ENCODE measurements at regions not wholly inside any gene's neighbourhood (a gene's known extent, or its start where the extent isn't known, plus 50 kb on each side); places are given as distances from the start of the nearest gene placed in this dataset.

DNA sequence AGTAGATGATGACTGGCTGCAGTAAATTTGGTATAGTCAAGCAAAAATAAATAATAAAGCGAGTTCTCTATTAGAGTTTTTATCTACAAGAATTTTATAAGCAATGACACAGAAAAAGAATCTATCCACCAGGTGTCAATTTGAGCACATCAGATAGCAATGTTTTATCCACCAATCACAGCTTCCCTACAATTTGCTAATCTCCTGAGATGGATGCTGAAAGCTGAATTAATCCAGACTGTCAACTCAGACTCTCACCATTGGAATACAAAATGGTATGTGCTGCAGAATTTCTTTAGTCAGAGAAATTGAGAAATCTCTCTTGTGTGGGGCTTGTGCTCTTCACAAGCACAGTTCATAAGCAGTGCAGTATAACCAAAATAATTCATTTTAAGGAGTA, 888.9 kb upstream of the GHITM start:
- DNase-seq (ENCODE audit: low read depth in 2 of 3, low spot score in 1 of 3), result no peak

DNA sequence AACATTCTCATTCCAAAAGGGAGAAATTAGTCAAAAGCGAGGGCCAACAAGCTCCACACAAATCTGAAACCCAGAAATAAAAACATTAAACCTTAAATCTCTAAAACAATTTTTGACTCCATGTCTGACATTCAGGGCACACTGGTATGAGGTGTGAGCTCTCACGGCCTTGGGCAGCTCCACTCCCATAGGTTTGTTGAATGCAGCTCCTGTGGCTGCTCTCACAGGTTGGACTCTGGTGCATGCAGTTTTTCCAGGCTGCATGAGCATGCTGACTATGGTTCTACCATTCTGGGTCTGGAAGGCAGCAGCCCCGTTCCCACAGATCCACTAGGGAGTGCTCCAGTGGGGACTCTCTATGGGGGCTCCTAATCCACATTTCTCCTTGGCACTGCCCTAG, 887.1 kb upstream of the GHITM start:
- DNase-seq (ENCODE audit: low read depth in 2 of 3, low spot score in 1 of 3), result no peak

DNA sequence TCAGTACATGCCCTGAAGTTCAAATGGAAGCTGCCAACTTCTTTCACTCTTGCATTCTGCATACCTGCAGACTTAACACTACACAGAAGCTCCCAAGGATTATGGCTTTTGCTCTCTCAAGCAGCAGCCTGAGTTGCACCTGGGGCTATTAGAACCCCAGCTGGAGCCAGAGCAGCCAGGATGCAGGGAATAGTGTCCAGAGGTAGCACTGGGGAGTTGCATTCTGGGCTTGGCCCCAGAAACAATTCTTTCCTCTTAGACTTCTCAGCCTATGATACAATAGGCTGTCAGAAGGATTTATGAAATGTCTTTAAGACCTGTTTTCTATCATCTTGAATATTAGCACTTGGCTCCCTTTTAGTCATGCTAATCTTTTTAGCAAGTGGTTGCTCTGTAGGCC, 886.7 kb upstream of the GHITM start:
- DNase-seq (ENCODE audit: low read depth in 2 of 3, low spot score in 1 of 3), result no peak

DNA sequence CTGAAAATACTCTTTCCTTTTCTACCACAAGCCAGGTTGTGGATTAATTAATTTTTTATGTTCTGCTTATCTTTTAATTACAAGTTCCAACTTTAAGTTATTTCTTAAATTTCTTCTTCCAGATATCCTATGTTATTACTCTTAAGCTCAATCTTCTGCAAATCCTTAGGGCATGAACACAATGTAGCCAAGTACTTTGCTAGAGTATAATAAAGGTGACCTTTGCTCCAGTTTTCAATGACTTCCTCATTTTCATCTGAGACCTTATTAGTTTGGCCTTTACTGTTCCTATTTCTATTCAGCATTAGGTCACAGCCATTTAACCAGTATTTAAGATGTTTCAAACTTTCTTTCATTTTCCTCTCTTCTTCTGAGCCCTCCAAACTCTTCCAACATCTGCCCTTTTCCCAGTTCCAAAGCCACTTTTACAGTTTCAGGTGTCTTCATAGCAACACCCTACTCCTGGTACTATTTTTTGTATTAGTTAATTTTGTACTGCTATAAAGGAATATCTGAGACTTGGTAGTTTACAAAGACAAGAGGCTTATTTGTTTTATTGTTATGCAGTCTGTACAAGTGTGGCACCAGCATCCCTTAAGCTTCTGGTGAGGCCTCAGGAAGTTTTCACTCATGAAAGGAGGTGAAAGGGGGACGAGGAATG, 886.2 kb upstream of the GHITM start:
- DNase-seq (ENCODE audit: low read depth in 2 of 3, low spot score in 1 of 3), result no peak

DNA sequence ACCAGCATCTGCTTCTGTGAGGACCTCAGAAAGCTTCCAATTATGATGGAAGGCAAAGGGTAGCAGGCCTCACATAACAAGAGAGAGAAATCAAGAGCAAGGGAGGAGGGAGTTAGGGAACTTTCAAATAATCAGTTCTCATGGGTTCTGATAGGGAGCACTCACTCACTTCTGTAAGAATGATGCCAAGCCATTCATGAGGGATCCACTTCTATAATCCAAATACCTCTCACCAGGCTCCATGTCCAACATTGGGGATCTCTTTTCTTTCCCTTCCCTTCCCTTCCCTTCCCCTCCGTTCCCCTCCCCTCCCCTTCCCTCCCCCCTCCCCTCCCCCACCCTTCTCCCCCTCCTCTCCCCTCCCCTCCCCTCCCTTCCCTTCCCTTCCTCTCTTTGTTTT, 884.6 kb upstream of the GHITM start:
- DNase-seq (ENCODE audit: low read depth in 2 of 3, low spot score in 1 of 3), result no peak

DNA sequence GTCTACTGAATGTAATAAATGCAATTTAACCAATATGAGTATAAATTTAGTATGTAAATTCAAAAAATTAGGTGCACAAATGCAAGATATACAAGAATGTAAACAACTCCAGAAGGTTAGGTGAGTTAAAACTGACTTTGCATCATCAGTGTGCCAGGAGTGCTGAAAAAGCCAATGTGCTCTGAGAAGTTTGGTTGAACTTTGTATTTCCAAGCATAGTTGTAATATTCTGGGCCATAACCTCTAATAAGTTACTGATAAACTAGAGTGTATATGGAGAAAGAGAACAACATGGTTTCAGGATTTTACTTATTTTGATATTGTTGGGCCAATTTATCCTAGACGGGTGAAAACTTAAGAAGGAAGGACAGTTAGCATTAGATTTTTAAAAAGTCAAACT, 876.9 kb upstream of the GHITM start:
- DNase-seq (ENCODE audit: low read depth in 2 of 3, low spot score in 1 of 3), result no peak

DNA sequence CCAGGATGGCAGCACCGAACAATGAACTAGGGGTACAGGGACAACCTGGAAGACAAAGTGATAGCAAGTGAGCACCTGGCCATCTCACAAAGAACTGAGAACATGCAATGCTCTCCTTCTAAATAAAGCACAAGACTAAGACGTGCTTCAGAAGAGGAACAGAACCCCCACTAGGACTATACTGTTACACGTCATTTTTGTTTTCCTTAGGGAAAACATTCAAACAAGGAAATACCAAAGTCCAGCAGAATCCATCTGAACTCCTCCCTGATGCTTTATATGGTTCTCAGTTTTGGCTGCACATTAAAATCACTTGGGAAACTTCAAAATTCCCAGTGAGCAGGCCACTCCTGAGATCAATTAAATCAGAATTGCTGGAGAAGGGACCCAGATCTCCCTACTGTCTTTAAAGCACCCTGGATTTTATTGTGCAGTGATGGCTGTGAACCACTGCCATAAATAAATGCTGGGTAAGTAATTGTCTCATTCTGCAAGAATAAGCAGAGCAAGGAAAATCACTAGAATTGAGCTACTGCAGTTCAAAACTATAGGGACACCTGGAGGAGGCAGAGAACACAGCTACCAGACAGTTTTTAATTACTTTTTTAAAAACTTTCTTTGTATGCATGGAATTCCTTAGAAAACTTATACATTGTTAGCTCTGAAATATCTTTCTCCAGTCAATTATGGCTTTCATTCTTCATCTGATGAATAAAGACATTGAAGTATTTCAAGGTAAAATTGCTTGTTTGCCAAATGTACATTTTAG, 866.5 kb upstream of the GHITM start:
- DNase-seq (ENCODE audit: low read depth in 2 of 3, low spot score in 1 of 3), result no peak

DNA sequence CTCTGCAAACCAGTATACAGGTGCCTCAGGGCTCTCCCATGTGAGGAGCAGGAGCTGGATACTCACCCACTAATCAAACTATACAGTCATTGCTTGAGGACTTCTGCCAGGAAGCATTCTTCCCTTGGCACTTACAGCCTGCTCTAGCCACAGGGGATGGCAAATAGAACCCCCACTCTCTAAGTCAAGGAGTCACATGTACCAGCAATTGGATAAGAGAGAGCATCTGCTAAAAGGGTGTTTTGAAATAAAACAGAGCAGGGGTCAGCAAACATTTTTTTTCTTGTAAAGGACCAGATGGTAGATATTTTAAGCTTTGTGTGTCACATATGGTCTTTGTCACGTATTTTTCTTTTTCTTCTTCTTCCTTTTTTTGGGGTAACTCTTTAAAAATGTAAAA, 865.2 kb upstream of the GHITM start:
- no peak for DNase-seq (ENCODE audit: low read depth in 2 of 3, low spot score in 1 of 3)

DNA sequence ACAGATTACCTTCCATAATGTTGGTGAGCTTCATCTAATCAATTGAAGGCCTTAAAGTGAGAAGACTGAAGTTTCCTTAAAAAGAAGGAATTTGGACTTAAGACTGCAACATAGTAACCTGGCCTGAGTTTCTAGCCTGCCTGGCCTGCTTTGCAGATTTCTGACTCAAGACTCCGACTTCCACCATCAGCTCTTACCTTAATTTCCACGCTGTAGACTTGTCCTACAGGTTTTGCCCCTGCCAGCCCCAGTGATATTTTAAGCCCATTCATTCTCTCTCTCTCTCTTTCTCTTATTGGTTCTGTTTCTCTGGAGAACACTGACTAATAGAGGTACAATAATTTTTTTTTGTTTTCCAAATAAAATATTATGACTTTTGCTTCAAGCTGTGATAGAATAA, 862.3 kb upstream of the GHITM start:
- no peak for DNase-seq (ENCODE audit: low read depth in 2 of 3, low spot score in 1 of 3)

DNA sequence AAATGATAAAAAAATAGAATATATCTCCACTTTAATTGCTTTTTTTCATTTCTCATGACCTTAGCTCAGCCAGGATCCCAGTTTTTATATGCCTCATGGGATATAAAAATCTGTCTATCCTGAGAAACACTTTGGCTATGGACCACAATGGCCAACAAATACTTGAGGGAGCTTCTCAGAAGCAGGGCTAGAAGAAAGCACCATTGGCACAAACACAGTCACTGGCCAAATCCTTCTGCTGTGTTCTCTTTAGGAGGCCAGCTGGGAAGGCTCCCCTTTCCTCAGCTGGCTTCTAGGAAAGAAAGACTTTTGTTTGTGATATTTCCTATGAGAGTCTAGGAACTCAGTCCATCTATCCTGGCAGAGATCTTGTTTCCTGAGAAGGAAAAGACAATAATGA, 856.2 kb upstream of the GHITM start:
- no peak for DNase-seq (ENCODE audit: low read depth in 2 of 3, low spot score in 1 of 3)

DNA sequence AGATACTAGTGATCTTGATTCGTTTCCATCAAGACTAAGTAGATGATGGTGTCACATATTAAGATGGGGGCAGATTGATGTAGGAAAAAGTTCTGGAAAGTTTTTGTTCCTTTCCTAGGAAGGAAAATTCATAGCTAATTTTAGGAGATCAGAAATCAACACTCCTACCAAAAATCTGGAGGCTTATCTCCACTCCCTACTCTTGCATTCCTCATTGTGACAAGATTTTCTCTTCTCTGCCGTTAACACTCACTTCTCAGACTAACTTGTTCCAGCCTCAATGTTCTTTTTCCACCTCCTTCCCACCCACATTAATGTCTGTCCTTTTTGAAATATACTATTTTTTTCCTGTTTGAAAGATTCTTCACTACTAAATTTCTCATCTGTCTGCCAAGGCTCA, 851.9 kb upstream of the GHITM start:
- DNase-seq (ENCODE audit: low read depth in 2 of 3, low spot score in 1 of 3), result no peak

DNA sequence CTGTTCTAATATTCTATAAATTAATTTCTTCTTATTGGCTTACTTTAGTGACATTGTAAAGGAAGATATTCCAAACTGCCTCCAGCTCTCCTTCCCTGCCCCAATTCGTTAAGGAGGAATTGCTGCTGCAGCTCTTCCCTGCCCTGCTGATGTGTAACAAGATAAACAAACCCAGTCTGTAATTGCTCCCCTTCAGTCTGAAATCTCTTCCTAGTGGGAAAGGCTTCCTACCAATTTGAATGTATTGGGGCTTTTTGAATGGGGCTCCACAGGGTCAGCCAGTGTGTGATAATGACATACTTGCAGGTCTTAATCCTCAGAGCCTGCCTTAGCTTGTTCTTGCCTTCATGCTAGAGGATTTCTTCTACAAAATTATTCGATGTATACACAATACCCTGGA, 849.9 kb upstream of the GHITM start:
- no peak for DNase-seq (ENCODE audit: low read depth in 2 of 3, low spot score in 1 of 3)

DNA sequence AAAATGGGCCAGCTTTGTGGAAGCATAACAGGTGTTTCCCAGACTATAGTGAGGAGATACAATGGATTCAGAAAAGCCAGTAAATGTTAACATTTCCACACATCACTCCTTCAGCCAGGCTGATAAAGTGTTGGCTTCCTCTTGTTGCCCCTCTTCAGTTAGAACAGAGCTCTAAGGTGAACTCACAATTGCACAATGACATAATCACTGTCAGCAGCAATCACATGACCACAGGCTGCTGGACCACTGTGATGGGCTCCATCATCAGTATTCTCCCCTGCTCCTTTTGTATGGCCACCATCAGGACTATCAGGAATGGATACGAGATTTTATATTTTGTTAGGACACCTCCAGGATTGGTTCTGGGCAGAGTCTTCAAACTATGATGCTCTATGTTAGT, 849.4 kb upstream of the GHITM start:
- DNase-seq (ENCODE audit: low read depth in 2 of 3, low spot score in 1 of 3), result no peak

DNA sequence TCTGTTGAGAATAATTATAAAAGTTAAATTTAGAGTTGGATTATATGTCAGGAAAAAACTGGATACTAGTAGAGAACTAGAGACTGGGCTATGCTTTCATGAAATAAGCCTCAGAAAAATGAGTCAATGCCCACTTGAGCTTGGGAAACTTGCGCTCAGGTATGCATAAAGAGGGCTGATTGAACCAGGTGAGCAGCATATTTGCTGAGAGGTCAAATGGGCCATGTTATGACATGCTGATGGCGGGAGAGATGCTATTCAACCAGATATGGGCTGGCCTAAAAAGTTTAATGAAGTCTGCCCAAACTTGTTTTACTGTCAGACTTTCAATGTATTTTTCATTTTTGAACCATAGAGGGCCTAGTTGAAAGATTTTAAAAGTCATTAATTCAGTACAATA, 837.6 kb upstream of the GHITM start:
- DNase-seq (ENCODE audit: low read depth in 2 of 3, low spot score in 1 of 3), result no peak

DNA sequence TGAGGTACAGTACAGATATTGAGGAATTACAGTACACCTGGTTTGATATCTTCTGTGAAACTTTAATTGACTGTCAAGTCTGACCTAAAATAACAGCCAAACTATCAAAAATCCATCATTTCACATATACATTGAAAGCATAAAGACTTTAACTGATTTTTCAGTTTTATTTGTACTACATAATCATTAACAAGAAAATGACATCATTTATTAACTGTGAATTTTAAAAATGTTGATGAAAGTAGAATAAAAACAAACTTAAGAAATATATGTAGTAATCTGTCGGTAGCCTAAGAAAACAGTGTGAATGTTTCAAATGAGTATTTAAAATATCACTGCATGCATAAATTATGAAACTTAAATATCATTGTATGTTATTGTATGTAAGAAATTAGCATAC, 836.7 kb upstream of the GHITM start:
- DNase-seq (ENCODE audit: low read depth in 2 of 3, low spot score in 1 of 3), result no peak

DNA sequence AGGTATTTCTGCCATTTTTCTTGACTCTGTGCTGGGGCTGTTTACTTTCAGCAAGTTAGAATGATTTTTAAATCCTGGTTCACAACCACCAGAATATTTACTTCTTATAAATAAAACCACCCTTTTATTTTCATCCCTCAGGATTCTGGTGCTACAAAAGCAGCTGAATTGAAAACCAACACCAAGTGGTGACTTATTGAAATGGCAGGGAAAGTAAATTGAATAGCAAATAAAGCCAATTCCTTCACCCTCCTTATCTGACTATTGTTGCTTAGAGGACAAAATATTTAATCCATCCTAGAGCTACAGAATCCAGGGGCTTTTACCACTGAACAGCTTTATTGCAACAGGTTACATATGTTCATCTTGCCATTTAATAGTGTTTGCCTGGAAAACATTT, 828.6 kb upstream of the GHITM start:
- no peak for DNase-seq (ENCODE audit: low read depth in 2 of 3, low spot score in 1 of 3)

DNA sequence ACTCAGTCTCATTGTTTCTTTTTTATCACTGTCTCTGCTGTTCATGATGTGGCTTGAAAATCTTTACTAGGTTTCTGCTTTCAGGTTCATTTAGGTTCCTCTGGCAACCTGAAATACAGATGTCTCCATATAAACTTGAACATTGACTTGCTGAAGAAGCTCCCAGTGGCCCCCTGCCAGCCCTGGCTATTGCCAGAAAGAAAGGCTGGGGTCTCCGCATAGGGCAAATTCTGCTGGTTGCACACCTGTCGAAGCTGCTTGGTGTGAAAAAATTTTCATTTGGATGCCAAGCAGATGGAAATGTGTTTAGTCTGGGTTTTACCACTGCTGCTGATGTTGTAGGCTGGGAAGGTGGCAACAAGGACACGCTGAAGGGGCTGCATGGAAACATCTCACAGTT, 826.7 kb upstream of the GHITM start:
- DNase-seq (ENCODE audit: low read depth in 2 of 3, low spot score in 1 of 3), result no peak

DNA sequence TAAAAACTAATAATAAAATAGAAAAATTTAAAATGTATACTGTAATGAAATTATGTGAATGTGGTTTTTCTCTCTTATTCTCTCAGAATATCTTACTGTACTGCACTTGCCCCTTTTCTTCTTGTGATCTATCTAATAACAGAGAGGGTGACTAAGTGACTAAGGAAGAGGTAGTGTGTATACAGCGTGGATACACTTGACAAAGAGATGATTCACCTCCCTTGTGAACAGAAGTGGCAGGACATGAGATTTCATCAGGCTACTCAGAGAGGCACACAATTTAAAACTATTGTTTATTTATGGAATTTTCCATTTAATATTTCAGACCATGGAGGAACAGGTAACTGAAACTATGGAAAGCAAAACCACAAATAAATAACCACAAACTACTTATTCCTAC, 806.6 kb upstream of the GHITM start:
- no peak for DNase-seq (ENCODE audit: low read depth in 2 of 3, low spot score in 1 of 3)

DNA sequence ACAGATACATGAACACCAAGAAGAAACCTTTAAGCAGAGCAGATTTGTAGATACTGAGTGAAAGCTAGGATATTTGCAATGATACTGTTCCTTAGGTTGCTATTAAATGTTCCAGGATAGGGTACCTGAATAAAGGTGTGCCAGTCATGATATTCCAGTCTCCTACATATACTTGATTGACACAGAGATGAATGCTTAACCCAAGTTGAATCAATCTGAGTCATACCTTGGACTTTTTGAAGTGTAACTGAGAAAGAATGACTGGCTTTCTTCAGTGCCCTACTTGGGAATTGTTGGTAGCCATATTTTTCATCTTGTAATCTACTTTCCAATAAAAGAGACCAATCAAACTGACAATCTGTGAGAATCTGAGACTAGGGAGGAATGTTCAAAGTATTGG, 805.7 kb upstream of the GHITM start:
- no peak for DNase-seq (ENCODE audit: low read depth in 2 of 3, low spot score in 1 of 3)

DNA sequence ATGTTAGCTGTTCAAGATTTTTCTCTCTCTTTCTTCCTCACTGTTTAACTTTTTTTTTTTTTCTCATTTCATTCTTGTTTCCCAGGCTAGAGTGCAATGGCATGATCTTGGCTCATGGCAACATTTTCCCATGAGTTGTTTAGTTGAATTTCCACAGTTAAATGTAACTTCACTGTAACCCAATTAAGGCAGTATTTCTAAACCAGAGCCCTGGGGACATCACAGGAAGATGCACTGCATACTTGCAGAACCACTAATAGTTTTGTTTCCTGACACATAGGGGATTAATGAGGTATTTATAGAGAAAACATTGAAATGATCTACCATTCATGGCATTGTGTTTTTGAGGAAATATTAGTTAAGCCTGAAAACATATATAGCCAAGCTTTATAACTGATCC, 795.6 kb upstream of the GHITM start:
- no peak for DNase-seq (ENCODE audit: low read depth in 2 of 3, low spot score in 1 of 3)

DNA sequence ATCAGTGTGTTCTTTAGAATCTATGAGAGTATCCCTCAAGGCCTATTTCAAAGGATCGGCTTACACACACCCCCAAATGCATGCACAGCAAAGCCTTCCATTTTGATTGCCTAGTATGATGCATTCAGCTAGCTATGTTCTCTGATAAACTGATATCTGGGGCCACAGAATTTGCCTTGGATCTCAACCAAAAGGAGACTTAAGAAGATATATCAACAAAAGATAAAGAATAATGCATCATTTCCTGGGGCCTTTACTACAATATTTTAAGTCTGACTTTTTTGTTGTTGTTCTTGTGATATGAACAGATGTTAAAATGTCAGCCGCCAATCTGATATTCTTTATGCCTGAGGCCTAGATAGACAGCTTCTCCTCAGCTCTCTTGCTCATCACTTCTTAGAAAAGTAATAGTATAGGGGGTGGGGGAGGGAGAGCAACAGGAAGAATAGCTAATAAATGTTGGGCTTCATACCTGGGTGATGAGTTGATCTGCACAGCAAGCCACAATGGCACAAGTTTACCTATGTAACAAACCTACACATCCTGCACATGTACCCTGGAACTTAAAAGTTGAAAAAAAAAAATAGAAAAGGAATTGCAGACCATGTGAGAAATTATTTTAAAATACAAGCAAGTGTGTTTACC, 792.9 kb upstream of the GHITM start:
- no peak for DNase-seq (ENCODE audit: low read depth in 2 of 3, low spot score in 1 of 3)

DNA sequence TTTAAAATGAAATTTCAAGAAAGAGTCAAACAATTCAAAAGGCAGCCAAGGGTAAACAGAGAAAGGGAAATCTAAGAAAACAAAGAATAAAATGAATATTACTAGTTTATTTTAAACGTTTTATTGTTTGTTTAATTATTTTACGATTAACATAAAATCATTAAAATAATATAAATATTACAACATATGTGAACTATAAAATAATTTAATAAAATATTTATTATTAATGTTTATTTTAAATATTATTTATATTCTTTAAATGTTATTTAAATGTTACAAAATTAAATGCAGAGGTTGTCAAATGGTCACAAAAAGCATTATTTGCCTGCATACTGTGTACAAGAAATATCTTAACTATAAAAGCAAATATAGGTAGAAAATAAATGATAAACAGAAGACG, 786.7 kb upstream of the GHITM start:
- DNase-seq (ENCODE audit: low read depth in 2 of 3, low spot score in 1 of 3), result no peak

DNA sequence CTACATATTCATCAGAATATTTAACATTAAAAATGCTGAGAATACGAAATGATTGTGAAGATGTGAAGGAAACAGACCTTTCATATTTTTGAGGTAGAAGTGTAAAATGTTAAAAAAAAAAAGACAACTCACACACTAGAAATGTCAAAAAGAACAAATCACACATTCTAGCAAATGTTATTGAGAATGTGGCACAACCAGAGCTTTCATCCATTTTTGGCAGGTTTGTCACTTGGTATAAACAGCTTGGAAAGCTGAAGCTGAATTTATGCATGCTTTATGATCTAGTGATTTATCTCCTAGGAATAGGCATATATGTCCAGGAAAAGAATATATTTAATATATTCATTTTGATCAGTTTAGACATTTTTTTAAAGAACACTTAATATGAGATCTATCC, 784.9 kb upstream of the GHITM start:
- DNase-seq (ENCODE audit: low read depth in 2 of 3, low spot score in 1 of 3), result no peak

All from stimulated activated CD4-positive, alpha-beta T cell treated with anti-CD3 and anti-CD28 coated beads, Interleukin-12 subunit alpha, Interleukin-12 subunit beta, amount 100 ng/mL, for 48 hours (primary cell).